Keratinocyte (primary cell): ENCODE measurements at regions not wholly inside any gene's neighbourhood (a gene's known extent, or its start where the extent isn't known, plus 50 kb on each side); places are given as distances from the start of the nearest gene placed in this dataset.

Source experiments
- DNase-seq: peaks from one replicate; pipeline ENCODE4 v3.0.0-alpha.2; 2011; ENCODE audit warnings: low read depth, missing footprints, low spot score
- FAIRE-seq: peaks from 2 replicates; lab custom pipeline; 2011; peaks lifted over from hg19 to GRCh38; lab: Jason Lieb, UNC
- H2AFZ ChIP-seq: 2 replicates; pipeline ENCODE4 v1.6.0; 2012; ENCODE audit warnings: low read length, control low read depth, inconsistent platforms; ENCODE audit not compliant: control insufficient read depth
- H3K27ac ChIP-seq: 2 replicates; pipeline ENCODE4 v1.5.1; 2011; ENCODE audit warnings: low read length; ENCODE audit not compliant: control insufficient read depth, insufficient read depth
- H3K27me3 ChIP-seq: 3 replicates; pipeline ENCODE4 v1.6.0; 2011; ENCODE audit warnings: low read length; ENCODE audit not compliant: control insufficient read depth, insufficient read depth; ENCODE audit errors: extremely low read depth
- H3K36me3 ChIP-seq, 2 experiments: 2 replicates in 1 of 2; 3 replicates in 1 of 2; pipeline ENCODE4 v1.5.1; 2011; ENCODE audit warnings: low read length in 2 of 2, mild to moderate bottlenecking in 1 of 2; ENCODE audit not compliant: control insufficient read depth in 2 of 2, insufficient read depth in 2 of 2; ENCODE audit errors: extremely low read depth in 1 of 2
- H3K4me1 ChIP-seq: 3 replicates; pipeline ENCODE4 v1.5.1; 2011; ENCODE audit warnings: low read length; ENCODE audit not compliant: control insufficient read depth, insufficient read depth; ENCODE audit errors: extremely low read depth
- H3K4me2 ChIP-seq: 3 replicates; pipeline ENCODE4 v1.6.0; 2011; ENCODE audit warnings: low read depth, low read length; ENCODE audit not compliant: control insufficient read depth, insufficient read depth; ENCODE audit errors: extremely low read depth
- H3K4me3 ChIP-seq, 3 experiments: fragments of 200-600 bp in 1 of 3; sonication (generic) in 1 of 3; 2 replicates in 2 of 3; 3 replicates in 1 of 3; pipeline ENCODE4 v1.5.1; 2011 to 2016; ENCODE audit warnings: low read length in 3 of 3, mild to moderate bottlenecking in 3 of 3, control low read depth in 2 of 3, inconsistent platforms in 1 of 3, low read depth in 1 of 3, mixed read lengths in 1 of 3, mixed run types in 1 of 3, moderate library complexity in 1 of 3; ENCODE audit not compliant: control insufficient read depth in 2 of 3, insufficient read depth in 2 of 3; ENCODE audit errors: extremely low read depth in 1 of 3
- H3K79me2 ChIP-seq: 2 replicates; pipeline ENCODE4 v1.6.0; 2012; ENCODE audit warnings: low read length; ENCODE audit not compliant: control insufficient read depth, insufficient read depth
- H3K9ac ChIP-seq: 3 replicates; pipeline ENCODE4 v1.6.0; 2011; ENCODE audit warnings: low read length; ENCODE audit not compliant: control insufficient read depth, insufficient read depth; ENCODE audit errors: extremely low read depth
- H3K9me1 ChIP-seq: 3 replicates; pipeline ENCODE4 v1.6.0; 2011; ENCODE audit warnings: low read length; ENCODE audit not compliant: control insufficient read depth, insufficient read depth; ENCODE audit errors: extremely low read depth
- H3K9me3 ChIP-seq: 2 replicates; pipeline ENCODE4 v1.5.1; 2012; ENCODE audit warnings: low read depth, low read length; ENCODE audit not compliant: control insufficient read depth
- H4K20me1 ChIP-seq: 3 replicates; pipeline ENCODE4 v1.6.0; 2011; ENCODE audit warnings: low read length; ENCODE audit not compliant: control insufficient read depth, insufficient read depth; ENCODE audit errors: extremely low read depth
- CTCF ChIP-seq, 3 experiments: IDR thresholded peaks in 1 of 3; conservative IDR thresholded peaks in 1 of 3; optimal IDR thresholded peaks in 1 of 3; 2 replicates in 2 of 3; 3 replicates in 1 of 3; pipeline versions ENCODE3 to v1.5.1; 2011; ENCODE audit warnings: low read length in 3 of 3, mild to moderate bottlenecking in 3 of 3, moderate library complexity in 2 of 3, control low read depth in 1 of 3, inconsistent platforms in 1 of 3; ENCODE audit not compliant: insufficient read depth in 2 of 3; ENCODE audit errors: extremely low read depth in 1 of 3
- EZH2 ChIP-seq: IDR thresholded peaks from one replicate; pipeline ENCODE4 v1.6.1; 2012; ENCODE audit warnings: inconsistent platforms, mild to moderate bottlenecking, low read length, moderate library complexity
- dilution Hi-C: fragments of 300-500 bp; cut with MboI; formaldehyde crosslinking; loops from one replicate; pipeline ENCODE4 v1.7.0; 2020; ENCODE audit warnings: low sequenced_read_pairs; ENCODE audit not compliant: extremely low pct_ligation_motif_present

GRCh38 chr5:30661730-30662129, 531.8 kb upstream of the CDH6 start:
- H2AFZ ChIP-seq: no peak overlapping the region
- FAIRE-seq (no peak), DNase-seq (no peak)
- H3K9me3 ChIP-seq: no peaks in the 10 kb centered on the region
- no peaks in the 10 kb centered on the region for H3K36me3 ChIP-seq
- H4K20me1 ChIP-seq: no peaks in the 10 kb centered on the region
- no peak overlapping the region for H3K4me3 ChIP-seq
- H3K27me3 ChIP-seq: no peaks in the 10 kb centered on the region
- no peaks in the 10 kb centered on the region for H3K79me2 ChIP-seq
- no peak for TF ChIP-seq CTCF (optimal IDR thresholded peaks at IDR 0.05 in 1 of 3, IDR thresholded peaks at IDR 0.05 in 1 of 3, conservative IDR thresholded peaks at IDR 0.05 in 1 of 3; ENCODE audit: extremely low read depth in 1 of 3, insufficient read depth in 2 of 3, low read length in 3 of 3)
- TF ChIP-seq EZH2: no peak
- no peak overlapping the region for H3K9ac ChIP-seq
- no peak overlapping the region for H3K4me2 ChIP-seq
- H3K9me1 ChIP-seq: no peaks in the 10 kb centered on the region
- H3K27ac ChIP-seq: no peak overlapping the region
- dilution Hi-C loops: no loop called here
- H3K4me1 ChIP-seq: no peaks in the 10 kb centered on the region

DNA sequence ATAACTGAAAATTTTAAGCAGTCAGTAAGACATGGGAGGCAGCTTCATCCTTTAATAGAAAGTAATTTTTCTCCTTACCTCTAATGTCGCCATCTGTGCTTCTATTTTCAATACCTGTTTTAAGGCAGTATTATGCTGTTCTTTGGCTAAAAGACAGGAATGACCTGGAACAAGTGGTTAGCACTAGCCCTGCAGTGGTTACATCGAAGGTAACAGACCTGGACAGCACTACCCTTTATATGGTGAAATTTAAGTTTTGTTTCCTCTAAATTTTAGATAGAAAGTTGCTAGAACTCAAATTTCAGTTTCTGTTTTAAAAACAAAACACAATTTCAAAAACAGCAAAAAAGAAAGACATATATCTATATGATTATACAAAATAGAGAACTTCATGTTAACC, 534.1 kb upstream of the CDH6 start:
- Histone ChIP-seq H3K9ac (no peak overlapping the region), H3K27ac (no peak overlapping the region), H2AFZ (no peak overlapping the region), H3K9me1 (no peaks in the 10 kb centered on the region), H3K4me2 (no peak overlapping the region), H3K27me3 (no peaks in the 10 kb centered on the region), H3K4me3 (no peak overlapping the region), H4K20me1 (no peaks in the 10 kb centered on the region), H3K4me1 (no peaks in the 10 kb centered on the region), H3K79me2 (no peaks in the 10 kb centered on the region), H3K9me3 (no peaks in the 10 kb centered on the region), H3K36me3 (no peaks in the 10 kb centered on the region)
- no peak for TF ChIP-seq EZH2
- no peak for TF ChIP-seq CTCF (optimal IDR thresholded peaks at IDR 0.05 in 1 of 3, IDR thresholded peaks at IDR 0.05 in 1 of 3, conservative IDR thresholded peaks at IDR 0.05 in 1 of 3; ENCODE audit: extremely low read depth in 1 of 3, insufficient read depth in 2 of 3, low read length in 3 of 3)
- dilution Hi-C loops: no loop called here
- FAIRE-seq: no peak
- no peak for DNase-seq
